Stimulated activated CD8-positive, alpha-beta memory T cell treated with anti-CD3 and anti-CD28 coated beads, Interleukin-2, amount 100 ng/mL, for 48 hours (primary cell): ENCODE measurements at regions not wholly inside any gene's neighbourhood (a gene's known extent, or its start where the extent isn't known, plus 50 kb on each side); places are given as distances from the start of the nearest gene placed in this dataset.
"Not testable (repeated sequence)": the region's sequence is repeated elsewhere in the genome, so short reads cannot be mapped to it uniquely, and the experiment has no call there.

ENCODE experiments used
- DNase-seq, 2 donors: peaks; one replicate each; pipeline ENCODE4 v3.0.0-alpha.2; 2020; ENCODE audit warnings: low read depth in 2 of 2

- no peak for DNase-seq
Measured at GRCh38 chr1:82079607-82080006, 278.9 kb downstream of the ADGRL2 start.

GRCh38 chr1:82073659-82074058, 272.9 kb downstream of the ADGRL2 start:
- DNase-seq, result no peak

- no peak for DNase-seq
Measured at GRCh38 chr1:82073071-82073470, 272.3 kb downstream of the ADGRL2 start.

GRCh38 chr1:82065916-82066315, 265.2 kb downstream of the ADGRL2 start:
- no peak for DNase-seq

GRCh38 chr1:82064691-82065090, 264.0 kb downstream of the ADGRL2 start:
- DNase-seq, result no peak

GRCh38 chr1:82062206-82062605, 261.5 kb downstream of the ADGRL2 start:
- no peak for DNase-seq

GRCh38 chr1:82059959-82060358, 259.2 kb downstream of the ADGRL2 start:
- no peak for DNase-seq

GRCh38 chr1:82057011-82057410, 256.3 kb downstream of the ADGRL2 start:
- DNase-seq, result no peak

GRCh38 chr1:82055375-82055774, 254.6 kb downstream of the ADGRL2 start:
- DNase-seq, result not testable (repeated sequence)

GRCh38 chr1:82052563-82052962, 251.8 kb downstream of the ADGRL2 start:
- DNase-seq, result no peak

GRCh38 chr1:82048596-82048995, 247.9 kb downstream of the ADGRL2 start:
- DNase-seq, result no peak

- DNase-seq, result no peak
Measured at GRCh38 chr1:82045221-82045620, 244.5 kb downstream of the ADGRL2 start.

- DNase-seq, result no peak
Measured at GRCh38 chr1:82044536-82044935, 243.8 kb downstream of the ADGRL2 start.

GRCh38 chr1:82044111-82044510, 243.4 kb downstream of the ADGRL2 start:
- DNase-seq, result no peak

GRCh38 chr1:82042306-82043060, 241.7 kb downstream of the ADGRL2 start:
- DNase-seq, result no peak
